ENCODE measurements at regions not wholly inside any gene's neighbourhood (a gene's known extent, or its start where the extent isn't known, plus 50 kb on each side); places are given as distances from the start of the nearest gene placed in this dataset.

DNA sequence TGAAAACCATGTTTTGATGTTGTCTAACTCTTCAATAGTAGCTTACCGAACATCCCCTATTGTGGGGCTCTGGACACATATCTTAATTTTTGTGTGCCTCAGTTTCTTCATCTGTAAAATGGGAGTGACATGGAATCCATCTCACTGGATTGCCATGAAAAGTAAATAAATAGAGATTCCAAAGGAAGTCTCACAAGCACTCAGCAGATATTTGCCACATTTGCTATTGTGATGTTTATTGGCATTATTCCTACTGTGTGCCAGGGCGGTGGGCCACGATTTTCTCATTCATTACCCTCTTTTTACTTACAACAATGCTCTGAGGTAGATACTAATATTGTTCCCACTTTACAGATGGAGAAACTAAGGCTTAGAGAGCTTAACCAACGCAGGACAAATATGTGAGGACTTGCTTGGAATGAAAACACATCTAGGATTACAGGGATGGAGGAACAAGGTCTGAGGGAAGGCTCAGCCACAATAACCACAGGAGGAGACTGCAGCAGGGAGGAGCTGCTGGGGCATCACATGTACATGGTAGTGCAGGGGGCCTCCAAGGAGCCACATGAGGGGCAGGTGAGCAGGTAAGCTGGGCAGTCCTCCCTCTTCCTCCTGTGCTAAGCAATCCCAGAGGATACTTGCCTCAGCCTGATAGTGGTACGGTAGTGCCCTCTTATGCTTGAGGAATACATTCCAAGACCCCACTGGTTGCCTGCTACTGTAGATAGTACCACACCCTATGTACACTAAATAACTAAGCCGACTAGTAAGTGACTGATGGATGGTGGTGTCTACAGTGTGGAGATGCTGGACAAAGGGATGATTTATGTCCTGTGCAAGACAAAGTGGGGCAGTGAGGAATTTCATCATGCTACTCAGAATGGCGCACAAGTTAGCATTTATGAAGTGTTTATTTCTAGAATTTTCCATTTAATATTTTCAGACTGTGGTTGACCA, 176.9 kb downstream of the FOXA2 start:
- H3K9me3 ChIP-seq (ENCODE audit: control insufficient read depth in 4 of 4, low read length in 3 of 4): no peaks in the 10 kb centered on the region
- DNase-seq (ENCODE audit: low spot score): no peak
- no peak overlapping the region for H3K4me3 ChIP-seq (ENCODE audit: low read depth in 1 of 3, low read length in 3 of 3)
- H3K36me3 ChIP-seq (ENCODE audit: control insufficient read depth in 4 of 4, insufficient read depth in 3 of 4, low read depth in 1 of 4, low read length in 3 of 4): no peaks in the 10 kb centered on the region
- WGBS: 93% methylated on average over 7 of the region's 7 CpGs
- peaks cover 6 to 33% (median 19%) of the 10 kb centered on the region in 4 donors for H3K4me1 ChIP-seq (ENCODE audit: control insufficient read depth in 4 of 4, insufficient read depth in 4 of 4, low read length in 3 of 4)
- H3K9ac ChIP-seq (ENCODE audit: low read depth in 1 of 2, low read length in 2 of 2): no peak overlapping the region
- H3K27me3 ChIP-seq (ENCODE audit: control insufficient read depth in 4 of 4, insufficient read depth in 4 of 4, low read length in 3 of 4): no peaks in the 10 kb centered on the region
- no peak overlapping the region for H3K27ac ChIP-seq (ENCODE audit: low read depth in 1 of 2, low read length in 2 of 2)
- TF ChIP-seq YY1 (IDR thresholded peaks at IDR 0.05) (no peak), GABPA (IDR thresholded peaks at IDR 0.05 in 1 of 2, conservative IDR thresholded peaks at IDR 0.05 in 1 of 2) (no peak), SP1 (IDR thresholded peaks at IDR 0.05) (no peak), TAF1 (conservative IDR thresholded peaks at IDR 0.05) (no peak), JUND (IDR thresholded peaks at IDR 0.05) (no peak), HNF4G (IDR thresholded peaks at IDR 0.05) (no peak), NR2F2 (IDR thresholded peaks at IDR 0.05) (no peak)
- TF ChIP-seq, protein P1, sequence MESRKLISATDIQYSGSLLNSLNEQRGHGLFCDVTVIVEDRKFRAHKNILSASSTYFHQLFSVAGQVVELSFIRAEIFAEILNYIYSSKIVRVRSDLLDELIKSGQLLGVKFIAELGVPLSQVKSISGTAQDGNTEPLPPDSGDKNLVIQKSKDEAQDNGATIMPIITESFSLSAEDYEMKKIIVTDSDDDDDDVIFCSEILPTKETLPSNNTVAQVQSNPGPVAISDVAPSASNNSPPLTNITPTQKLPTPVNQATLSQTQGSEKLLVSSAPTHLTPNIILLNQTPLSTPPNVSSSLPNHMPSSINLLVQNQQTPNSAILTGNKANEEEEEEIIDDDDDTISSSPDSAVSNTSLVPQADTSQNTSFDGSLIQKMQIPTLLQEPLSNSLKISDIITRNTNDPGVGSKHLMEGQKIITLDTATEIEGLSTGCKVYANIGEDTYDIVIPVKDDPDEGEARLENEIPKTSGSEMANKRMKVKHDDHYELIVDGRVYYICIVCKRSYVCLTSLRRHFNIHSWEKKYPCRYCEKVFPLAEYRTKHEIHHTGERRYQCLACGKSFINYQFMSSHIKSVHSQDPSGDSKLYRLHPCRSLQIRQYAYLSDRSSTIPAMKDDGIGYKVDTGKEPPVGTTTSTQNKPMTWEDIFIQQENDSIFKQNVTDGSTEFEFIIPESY (IDR thresholded peaks at IDR 0.05): no peak

DNA sequence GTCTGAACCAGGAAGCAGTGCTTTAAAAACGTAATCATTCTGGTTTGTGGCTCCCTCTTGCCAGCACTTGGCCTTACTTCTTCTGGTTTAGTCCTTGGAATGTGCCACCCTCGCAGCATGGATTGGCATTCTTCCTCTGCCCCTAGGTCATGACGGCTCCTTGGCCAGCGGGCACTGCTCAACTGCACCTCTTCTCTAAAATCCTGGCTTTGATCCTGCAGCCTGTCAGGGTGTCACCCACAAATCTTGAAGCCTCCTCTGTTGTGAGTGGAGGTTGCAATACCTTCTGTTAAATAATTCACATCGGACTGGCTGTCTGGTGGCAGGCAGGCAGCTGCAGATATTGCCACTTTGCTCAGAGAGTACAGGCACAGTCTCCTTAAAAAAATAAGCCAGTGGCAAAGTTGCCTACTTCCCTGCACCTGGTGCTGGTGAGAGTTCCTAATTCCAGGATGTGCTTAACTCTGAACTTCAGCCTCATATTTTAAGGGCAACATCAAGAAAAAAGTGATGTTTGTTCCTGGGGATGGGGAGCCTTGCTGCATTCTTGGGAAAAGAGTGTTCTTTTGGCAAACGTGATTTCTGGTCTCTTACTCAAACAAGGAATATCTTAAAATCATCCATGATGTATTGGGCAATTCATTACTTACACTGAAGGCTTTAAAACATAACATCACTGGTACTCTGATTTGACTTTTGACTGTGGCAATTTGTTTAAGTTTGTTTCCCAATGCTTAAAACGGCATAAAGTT, 179.8 kb downstream of the FOXA2 start:
- H3K9me3 ChIP-seq (ENCODE audit: control insufficient read depth in 4 of 4, low read length in 3 of 4): no peaks in the 10 kb centered on the region
- H3K36me3 ChIP-seq (ENCODE audit: control insufficient read depth in 4 of 4, insufficient read depth in 3 of 4, low read depth in 1 of 4, low read length in 3 of 4): no peaks in the 10 kb centered on the region
- TF ChIP-seq, protein P2, sequence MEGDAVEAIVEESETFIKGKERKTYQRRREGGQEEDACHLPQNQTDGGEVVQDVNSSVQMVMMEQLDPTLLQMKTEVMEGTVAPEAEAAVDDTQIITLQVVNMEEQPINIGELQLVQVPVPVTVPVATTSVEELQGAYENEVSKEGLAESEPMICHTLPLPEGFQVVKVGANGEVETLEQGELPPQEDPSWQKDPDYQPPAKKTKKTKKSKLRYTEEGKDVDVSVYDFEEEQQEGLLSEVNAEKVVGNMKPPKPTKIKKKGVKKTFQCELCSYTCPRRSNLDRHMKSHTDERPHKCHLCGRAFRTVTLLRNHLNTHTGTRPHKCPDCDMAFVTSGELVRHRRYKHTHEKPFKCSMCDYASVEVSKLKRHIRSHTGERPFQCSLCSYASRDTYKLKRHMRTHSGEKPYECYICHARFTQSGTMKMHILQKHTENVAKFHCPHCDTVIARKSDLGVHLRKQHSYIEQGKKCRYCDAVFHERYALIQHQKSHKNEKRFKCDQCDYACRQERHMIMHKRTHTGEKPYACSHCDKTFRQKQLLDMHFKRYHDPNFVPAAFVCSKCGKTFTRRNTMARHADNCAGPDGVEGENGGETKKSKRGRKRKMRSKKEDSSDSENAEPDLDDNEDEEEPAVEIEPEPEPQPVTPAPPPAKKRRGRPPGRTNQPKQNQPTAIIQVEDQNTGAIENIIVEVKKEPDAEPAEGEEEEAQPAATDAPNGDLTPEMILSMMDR (IDR thresholded peaks at IDR 0.05; ENCODE audit: low read depth, low read length, missing input control): no peak
- no peak for TF ChIP-seq HNF4G (IDR thresholded peaks at IDR 0.05)
- TF ChIP-seq, protein P3, sequence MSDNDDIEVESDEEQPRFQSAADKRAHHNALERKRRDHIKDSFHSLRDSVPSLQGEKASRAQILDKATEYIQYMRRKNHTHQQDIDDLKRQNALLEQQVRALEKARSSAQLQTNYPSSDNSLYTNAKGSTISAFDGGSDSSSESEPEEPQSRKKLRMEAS (IDR thresholded peaks at IDR 0.05): no peak
- TF ChIP-seq YY1 (IDR thresholded peaks at IDR 0.05): no peak
- TF ChIP-seq, protein P4, sequence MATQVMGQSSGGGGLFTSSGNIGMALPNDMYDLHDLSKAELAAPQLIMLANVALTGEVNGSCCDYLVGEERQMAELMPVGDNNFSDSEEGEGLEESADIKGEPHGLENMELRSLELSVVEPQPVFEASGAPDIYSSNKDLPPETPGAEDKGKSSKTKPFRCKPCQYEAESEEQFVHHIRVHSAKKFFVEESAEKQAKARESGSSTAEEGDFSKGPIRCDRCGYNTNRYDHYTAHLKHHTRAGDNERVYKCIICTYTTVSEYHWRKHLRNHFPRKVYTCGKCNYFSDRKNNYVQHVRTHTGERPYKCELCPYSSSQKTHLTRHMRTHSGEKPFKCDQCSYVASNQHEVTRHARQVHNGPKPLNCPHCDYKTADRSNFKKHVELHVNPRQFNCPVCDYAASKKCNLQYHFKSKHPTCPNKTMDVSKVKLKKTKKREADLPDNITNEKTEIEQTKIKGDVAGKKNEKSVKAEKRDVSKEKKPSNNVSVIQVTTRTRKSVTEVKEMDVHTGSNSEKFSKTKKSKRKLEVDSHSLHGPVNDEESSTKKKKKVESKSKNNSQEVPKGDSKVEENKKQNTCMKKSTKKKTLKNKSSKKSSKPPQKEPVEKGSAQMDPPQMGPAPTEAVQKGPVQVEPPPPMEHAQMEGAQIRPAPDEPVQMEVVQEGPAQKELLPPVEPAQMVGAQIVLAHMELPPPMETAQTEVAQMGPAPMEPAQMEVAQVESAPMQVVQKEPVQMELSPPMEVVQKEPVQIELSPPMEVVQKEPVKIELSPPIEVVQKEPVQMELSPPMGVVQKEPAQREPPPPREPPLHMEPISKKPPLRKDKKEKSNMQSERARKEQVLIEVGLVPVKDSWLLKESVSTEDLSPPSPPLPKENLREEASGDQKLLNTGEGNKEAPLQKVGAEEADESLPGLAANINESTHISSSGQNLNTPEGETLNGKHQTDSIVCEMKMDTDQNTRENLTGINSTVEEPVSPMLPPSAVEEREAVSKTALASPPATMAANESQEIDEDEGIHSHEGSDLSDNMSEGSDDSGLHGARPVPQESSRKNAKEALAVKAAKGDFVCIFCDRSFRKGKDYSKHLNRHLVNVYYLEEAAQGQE (IDR thresholded peaks at IDR 0.05): no peak
- TF ChIP-seq RAD21 (IDR thresholded peaks at IDR 0.05): no peak
- TF ChIP-seq FOXA2 (IDR thresholded peaks at IDR 0.05): no peak
- no peak for TF ChIP-seq SP1 (IDR thresholded peaks at IDR 0.05)
- no peak for TF ChIP-seq JUND (IDR thresholded peaks at IDR 0.05)
- TF ChIP-seq, protein P5, sequence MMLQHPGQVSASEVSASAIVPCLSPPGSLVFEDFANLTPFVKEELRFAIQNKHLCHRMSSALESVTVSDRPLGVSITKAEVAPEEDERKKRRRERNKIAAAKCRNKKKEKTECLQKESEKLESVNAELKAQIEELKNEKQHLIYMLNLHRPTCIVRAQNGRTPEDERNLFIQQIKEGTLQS (IDR thresholded peaks at IDR 0.05): no peak
- no peak for TF ChIP-seq FOXA1 (IDR thresholded peaks at IDR 0.05)
- TF ChIP-seq, protein P1 (IDR thresholded peaks at IDR 0.05): no peak
- TF ChIP-seq HNF4A (conservative IDR thresholded peaks at IDR 0.05): no peak
- TF ChIP-seq NR2F2 (IDR thresholded peaks at IDR 0.05): no peak
- TF ChIP-seq GABPA (IDR thresholded peaks at IDR 0.05 in 1 of 2, conservative IDR thresholded peaks at IDR 0.05 in 1 of 2): no peak
- no peak for TF ChIP-seq EGR1 (IDR thresholded peaks at IDR 0.05; ENCODE audit: low read depth in 2 of 2)
- H3K4me1 ChIP-seq (ENCODE audit: control insufficient read depth in 4 of 4, insufficient read depth in 4 of 4, low read length in 3 of 4): peaks cover 3 to 14% (median 6%) of the 10 kb centered on the region in 4 donors
- no peak overlapping the region for H3K27ac ChIP-seq (ENCODE audit: low read depth in 1 of 2, low read length in 2 of 2)
- DNase-seq (ENCODE audit: low spot score): no peak
- H3K27me3 ChIP-seq (ENCODE audit: control insufficient read depth in 4 of 4, insufficient read depth in 4 of 4, low read length in 3 of 4): no peaks in the 10 kb centered on the region
- WGBS: 62% methylated on average over 7 of the region's 7 CpGs
- H3K4me3 ChIP-seq (ENCODE audit: low read depth in 1 of 3, low read length in 3 of 3): no peak overlapping the region
- H3K9ac ChIP-seq (ENCODE audit: low read depth in 1 of 2, low read length in 2 of 2): no peak overlapping the region

Data from liver (tissue), 8 donors.